ENCODE measurements at regions not wholly inside any gene's neighbourhood (a gene's known extent, or its start where the extent isn't known, plus 50 kb on each side); places are given as distances from the start of the nearest gene placed in this dataset.

- peak; percentile 62 for DNase-seq
Observed at GRCh38 chr6:166106076-166106686, 61.5 kb downstream of the TBXT start.

- no peak for DNase-seq
Observed at GRCh38 chr6:166105341-166106075, 62.1 kb downstream of the TBXT start.

- no peak for DNase-seq
Observed at GRCh38 chr6:166104872-166105271, 62.8 kb downstream of the TBXT start.

GRCh38 chr6:166104107-166104506 is 63.5 kb downstream of the TBXT start:
- DNase-seq = no peak

- no peak for DNase-seq
Observed at GRCh38 chr6:166101819-166102419, 65.7 kb downstream of the TBXT start.

- peak; percentile 52 for DNase-seq
Observed at GRCh38 chr6:166097914-166098522, 69.6 kb downstream of the TBXT start.

GRCh38 chr6:166087852-166088251 is 79.8 kb downstream of the TBXT start:
- no peak for DNase-seq

- DNase-seq = no peak
Observed at GRCh38 chr6:166087246-166087645, 80.4 kb downstream of the TBXT start.

- no peak for DNase-seq
Observed at GRCh38 chr6:166085500-166085899, 82.2 kb downstream of the TBXT start.

GRCh38 chr6:166084951-166085350 is 82.7 kb downstream of the TBXT start:
- DNase-seq = no peak

GRCh38 chr6:166079841-166080240 is 87.8 kb downstream of the TBXT start:
- no peak for DNase-seq

GRCh38 chr6:166078294-166078693 is 89.4 kb downstream of the TBXT start:
- DNase-seq = no peak

GRCh38 chr6:166076625-166077024 is 91.0 kb downstream of the TBXT start:
- no peak for DNase-seq

- DNase-seq = no peak
Observed at GRCh38 chr6:166075925-166076324, 91.7 kb downstream of the TBXT start.

- no peak for DNase-seq
Observed at GRCh38 chr6:166075186-166075585, 92.5 kb downstream of the TBXT start.

GRCh38 chr6:166073082-166073481 is 94.6 kb downstream of the TBXT start:
- DNase-seq = no peak

GRCh38 chr6:166068768-166069167 is 98.9 kb downstream of the TBXT start:
- DNase-seq = no peak

GRCh38 chr6:166058064-166058739 is 109.4 kb downstream of the TBXT start:
- DNase-seq = no peak

GRCh38 chr6:166057431-166057830 is 110.2 kb downstream of the TBXT start:
- no peak for DNase-seq

GRCh38 chr6:166056637-166057036 is 111.0 kb downstream of the TBXT start:
- DNase-seq = no peak

GRCh38 chr6:166055801-166056200 is 111.8 kb downstream of the TBXT start:
- DNase-seq = no peak

GRCh38 chr6:166052837-166053236 is 114.8 kb downstream of the TBXT start:
- no peak for DNase-seq

- DNase-seq = no peak
Observed at GRCh38 chr6:166050559-166050958, 117.1 kb downstream of the TBXT start.

Data from CD4-positive, alpha-beta T cell treated with Interleukin-6 for 4 hours (primary cell).